H1 (cell line): ENCODE measurements at regions not wholly inside any gene's neighbourhood (a gene's known extent, or its start where the extent isn't known, plus 50 kb on each side); places are given as distances from the start of the nearest gene placed in this dataset.

Source experiments
- BACH1 ChIP-seq: IDR thresholded peaks from 2 replicates; pipeline ENCODE4 v1.6.1; 2012; ENCODE audit warnings: low read length, improper control_type of control experiment
- CHD1 ChIP-seq: IDR thresholded peaks from 2 replicates; pipeline ENCODE4 v1.6.1; 2012; ENCODE audit warnings: low read depth, low read length, improper control_type of control experiment
- CTCF ChIP-seq, 3 experiments: IDR thresholded peaks; 1 replicate in 2 of 3; 2 replicates in 1 of 3; pipeline versions ENCODE4 v1.5.1 to v1.6.1; 2011; ENCODE audit warnings: low read length in 3 of 3, mild to moderate bottlenecking in 3 of 3, inconsistent platforms in 2 of 3, low read depth in 1 of 3, moderate library complexity in 1 of 3; ENCODE audit not compliant: insufficient read depth in 1 of 3; ENCODE audit errors: control extremely low read depth in 1 of 3
- EZH2 ChIP-seq: fragments of 200-600 bp; sonication (generic); IDR thresholded peaks from 2 replicates; pipeline ENCODE4 v1.7.1; 2012; ENCODE audit warnings: low read depth, mild to moderate bottlenecking, moderate library complexity, low read length, inconsistent platforms; ENCODE audit not compliant: severe bottlenecking
- FOSL1 ChIP-seq: IDR thresholded peaks from 2 replicates; pipeline ENCODE4 v1.6.1; 2011; ENCODE audit warnings: mild to moderate bottlenecking, low read depth, low read length, moderate library complexity; ENCODE audit not compliant: insufficient read depth
- JUND ChIP-seq: IDR thresholded peaks from 2 replicates; pipeline ENCODE4 v1.6.1; 2011; ENCODE audit warnings: mild to moderate bottlenecking, improper control_type of control experiment, low read length
- POLR2A ChIP-seq, 2 experiments: IDR thresholded peaks; 1 replicate in 1 of 2; 2 replicates in 1 of 2; pipeline ENCODE4 v1.6.1; 2011; ENCODE audit warnings: low read depth in 2 of 2, low read length in 2 of 2, mild to moderate bottlenecking in 2 of 2; ENCODE audit errors: control extremely low read depth in 1 of 2
- TEAD4 ChIP-seq: IDR thresholded peaks from 2 replicates; pipeline ENCODE4 v1.6.1; 2012; ENCODE audit warnings: low read depth, low read length, inconsistent platforms, mixed read lengths
- TF ChIP-seq, protein P1 (sequence below): IDR thresholded peaks from 2 replicates; pipeline ENCODE4 v1.6.1; 2012; ENCODE audit warnings: inconsistent platforms

DNA sequence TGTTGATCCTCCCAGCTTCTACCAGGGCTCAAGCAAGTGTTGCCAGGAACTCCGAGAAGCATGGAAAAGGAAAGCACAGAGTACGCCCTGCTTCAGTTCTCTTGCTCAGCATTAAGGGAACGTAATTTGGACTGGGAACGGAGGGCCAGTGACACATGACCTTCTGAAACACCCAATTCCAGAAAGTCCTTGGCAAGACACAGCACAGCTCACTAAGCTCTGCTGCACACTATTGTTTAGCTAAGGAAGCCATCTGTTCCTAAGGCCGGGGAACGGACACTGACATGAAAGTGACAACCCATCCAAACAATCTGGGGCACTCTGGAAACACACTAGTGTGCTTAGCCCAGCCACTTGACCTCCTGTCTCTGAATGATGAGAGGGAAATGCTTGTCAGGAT is 56.9 kb upstream of the NXT1 start:
- TF ChIP-seq TEAD4 (no peak), JUND (no peak), CHD1 (no peak), FOSL1 (no peak), CTCF (IDR thresholded peaks at IDR 0.05; ENCODE audit: control extremely low read depth in 1 of 3, insufficient read depth in 1 of 3, low read depth in 1 of 3, low read length in 3 of 3) (no peak), BACH1 (no peak), POLR2A (IDR thresholded peaks at IDR 0.05; ENCODE audit: control extremely low read depth in 1 of 2, low read depth in 2 of 2, low read length in 2 of 2) (no peak), EZH2 (no peak)
- TF ChIP-seq, protein P1, sequence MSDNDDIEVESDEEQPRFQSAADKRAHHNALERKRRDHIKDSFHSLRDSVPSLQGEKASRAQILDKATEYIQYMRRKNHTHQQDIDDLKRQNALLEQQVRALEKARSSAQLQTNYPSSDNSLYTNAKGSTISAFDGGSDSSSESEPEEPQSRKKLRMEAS, result no peak
